ENCODE measurements at regions not wholly inside any gene's neighbourhood (a gene's known extent, or its start where the extent isn't known, plus 50 kb on each side); places are given as distances from the start of the nearest gene placed in this dataset.

- no peaks in the 10 kb centered on the region for H3K27me3 ChIP-seq (ENCODE audit: insufficient read depth, low read length)
- Mint-ChIP-seq H3K27me3 (ENCODE audit: low read depth, unreplicated experiment) (no peaks in the 10 kb centered on the region), H3K4me3 (ENCODE audit: unreplicated experiment) (no peak overlapping the region), H3K27ac (ENCODE audit: unreplicated experiment) (no peak overlapping the region), H3K4me1 (ENCODE audit: low read depth, unreplicated experiment) (no peaks in the 10 kb centered on the region), H3K9me3 (ENCODE audit: unreplicated experiment) (peaks cover 17% of the 10 kb centered on the region), H3K36me3 (ENCODE audit: low read depth, unreplicated experiment) (no peaks in the 10 kb centered on the region)
- no peaks in the 10 kb centered on the region for H4K20me1 ChIP-seq (ENCODE audit: insufficient read depth, low read length)
- no peak overlapping the region for H3K27ac ChIP-seq (ENCODE audit: low read depth, low read length)
- no peak for FAIRE-seq
- no peak overlapping the region for H3K9ac ChIP-seq (ENCODE audit: low read length)
- H3K4me3 ChIP-seq (ENCODE audit: insufficient read depth, low read depth, low read length): no peak overlapping the region
- no peaks in the 10 kb centered on the region for H3K36me3 ChIP-seq (ENCODE audit: insufficient read depth, low read length)
- no peak for DNase-seq (ENCODE audit: low read depth)
- no peaks in the 10 kb centered on the region for H3K4me1 ChIP-seq (ENCODE audit: insufficient read depth, low read length)
- H3K4me2 ChIP-seq (ENCODE audit: low read length): no peak overlapping the region
- TF ChIP-seq CTCF (IDR thresholded peaks at IDR 0.05; ENCODE audit: insufficient read depth, low read depth, low read length) (no peak), EZH2 (IDR thresholded peaks at IDR 0.05; ENCODE audit: insufficient read depth, low read length) (no peak)
- peaks cover 7% of the 10 kb centered on the region for H3K9me3 ChIP-seq (ENCODE audit: insufficient read depth, low read depth, low read length)
- no peak overlapping the region for H2AFZ ChIP-seq (ENCODE audit: low read depth, low read length)
- H3K79me2 ChIP-seq (ENCODE audit: insufficient read depth, low read length): no peaks in the 10 kb centered on the region
Observed at GRCh38 chr1:4341421-4341820, 313.0 kb upstream of the AJAP1 start.

GRCh38 chr1:4344065-4344732 is 310.2 kb upstream of the AJAP1 start:
- Histone ChIP-seq H2AFZ (ENCODE audit: low read depth, low read length) (no peak overlapping the region), H3K27me3 (ENCODE audit: insufficient read depth, low read length) (no peaks in the 10 kb centered on the region), H3K27ac (ENCODE audit: low read depth, low read length) (no peak overlapping the region), H3K4me3 (ENCODE audit: insufficient read depth, low read depth, low read length) (no peak overlapping the region), H3K4me2 (ENCODE audit: low read length) (no peak overlapping the region), H3K9me3 (ENCODE audit: insufficient read depth, low read depth, low read length) (no peaks in the 10 kb centered on the region), H3K79me2 (ENCODE audit: insufficient read depth, low read length) (no peaks in the 10 kb centered on the region), H3K9ac (ENCODE audit: low read length) (no peak overlapping the region), H3K4me1 (ENCODE audit: insufficient read depth, low read length) (no peaks in the 10 kb centered on the region), H3K36me3 (ENCODE audit: insufficient read depth, low read length) (no peaks in the 10 kb centered on the region), H4K20me1 (ENCODE audit: insufficient read depth, low read length) (no peaks in the 10 kb centered on the region)
- TF ChIP-seq CTCF (IDR thresholded peaks at IDR 0.05; ENCODE audit: insufficient read depth, low read depth, low read length) (no peak), EZH2 (IDR thresholded peaks at IDR 0.05; ENCODE audit: insufficient read depth, low read length) (no peak)
- Mint-ChIP-seq H3K4me1 (ENCODE audit: low read depth, unreplicated experiment) (no peaks in the 10 kb centered on the region), H3K4me3 (ENCODE audit: unreplicated experiment) (no peak overlapping the region), H3K36me3 (ENCODE audit: low read depth, unreplicated experiment) (no peaks in the 10 kb centered on the region), H3K9me3 (ENCODE audit: unreplicated experiment) (peaks cover 4% of the 10 kb centered on the region), H3K27ac (ENCODE audit: unreplicated experiment) (no peak overlapping the region), H3K27me3 (ENCODE audit: low read depth, unreplicated experiment) (no peaks in the 10 kb centered on the region)
- DNase-seq (ENCODE audit: low read depth) (no peak), FAIRE-seq (no peak)

GRCh38 chr1:4345094-4345493 is 309.3 kb upstream of the AJAP1 start:
- H3K9ac ChIP-seq (ENCODE audit: low read length): no peak overlapping the region
- no peaks in the 10 kb centered on the region for H3K27me3 ChIP-seq (ENCODE audit: insufficient read depth, low read length)
- H3K36me3 Mint-ChIP-seq (ENCODE audit: low read depth, unreplicated experiment): no peaks in the 10 kb centered on the region
- no peak overlapping the region for H3K4me3 ChIP-seq (ENCODE audit: insufficient read depth, low read depth, low read length)
- H3K9me3 Mint-ChIP-seq (ENCODE audit: unreplicated experiment): no peaks in the 10 kb centered on the region
- no peaks in the 10 kb centered on the region for H3K79me2 ChIP-seq (ENCODE audit: insufficient read depth, low read length)
- DNase-seq (ENCODE audit: low read depth): no peak
- H3K4me3 Mint-ChIP-seq (ENCODE audit: unreplicated experiment): no peak overlapping the region
- no peaks in the 10 kb centered on the region for H3K27me3 Mint-ChIP-seq (ENCODE audit: low read depth, unreplicated experiment)
- no peak overlapping the region for H3K27ac Mint-ChIP-seq (ENCODE audit: unreplicated experiment)
- no peaks in the 10 kb centered on the region for H3K4me1 ChIP-seq (ENCODE audit: insufficient read depth, low read length)
- FAIRE-seq: no peak
- no peaks in the 10 kb centered on the region for H4K20me1 ChIP-seq (ENCODE audit: insufficient read depth, low read length)
- no peak overlapping the region for H3K27ac ChIP-seq (ENCODE audit: low read depth, low read length)
- H3K4me2 ChIP-seq (ENCODE audit: low read length): no peak overlapping the region
- H3K9me3 ChIP-seq (ENCODE audit: insufficient read depth, low read depth, low read length): no peaks in the 10 kb centered on the region
- no peaks in the 10 kb centered on the region for H3K36me3 ChIP-seq (ENCODE audit: insufficient read depth, low read length)
- TF ChIP-seq CTCF (IDR thresholded peaks at IDR 0.05; ENCODE audit: insufficient read depth, low read depth, low read length): no peak
- TF ChIP-seq EZH2 (IDR thresholded peaks at IDR 0.05; ENCODE audit: insufficient read depth, low read length): no peak
- no peaks in the 10 kb centered on the region for H3K4me1 Mint-ChIP-seq (ENCODE audit: low read depth, unreplicated experiment)
- H2AFZ ChIP-seq (ENCODE audit: low read depth, low read length): no peak overlapping the region
